Heart left ventricle (tissue), 16 donors: ENCODE measurements at regions not wholly inside any gene's neighbourhood (a gene's known extent, or its start where the extent isn't known, plus 50 kb on each side); places are given as distances from the start of the nearest gene placed in this dataset.

Experiments
- ATAC-seq, 4 donors: fragments of 200-7000 bp; cut with Tn5 transposase; one replicate each; pipeline ENCODE4 v1.9.1; 2020 to 2022; ENCODE audit warnings: moderate library complexity in 4 of 4, mild to moderate bottlenecking in 3 of 4, moderate number of reproducible peaks in 1 of 4
- DNase-seq, 5 donors: peaks; one replicate each; pipeline ENCODE4 v3.0.0-alpha.2; 2020
- H3K27ac ChIP-seq, 12 donors: fragments of 200-600 bp; sonication (generic) in 4 of 12; one replicate each; pipeline versions ENCODE4 v1.5.0 to v1.8.0; 2016 to 2022; ENCODE audit warnings: mild to moderate bottlenecking in 2 of 12
- H3K27me3 ChIP-seq, 9 donors: fragments of 200-600 bp; sonication (generic) in 2 of 9; one replicate each; pipeline versions ENCODE4 v1.5.1 to v1.8.0; 2016 to 2022; ENCODE audit warnings: mild to moderate bottlenecking in 3 of 9
- H3K36me3 ChIP-seq, 9 donors: fragments of 200-600 bp; sonication (generic) in 2 of 9; one replicate each; pipeline versions ENCODE4 v1.5.0 to v1.8.0; 2018 to 2022; ENCODE audit warnings: mild to moderate bottlenecking in 2 of 9
- H3K4me1 ChIP-seq, 12 donors: fragments of 200-600 bp; sonication (generic) in 4 of 12; one replicate each; pipeline versions ENCODE4 v1.5.0 to v1.8.0; 2016 to 2022; ENCODE audit warnings: mild to moderate bottlenecking in 3 of 12
- H3K4me3 ChIP-seq, 12 donors: fragments of 200-600 bp; sonication (generic) in 4 of 12; one replicate each; pipeline versions ENCODE4 v1.5.0 to v1.8.0; 2017 to 2022; ENCODE audit warnings: mild to moderate bottlenecking in 9 of 12, moderate library complexity in 4 of 12
- H3K9me3 ChIP-seq, 12 donors: fragments of 200-600 bp; sonication (generic) in 4 of 12; one replicate each; pipeline versions ENCODE4 v1.5.0 to v1.8.0; 2016 to 2022; ENCODE audit warnings: mild to moderate bottlenecking in 1 of 12
- POLR2A ChIP-seq, 2 donors: fragments of 450-650 bp; IDR thresholded peaks; one replicate each; pipeline ENCODE4 v1.6.1; 2017; ENCODE audit warnings: antibody characterized with exemption in 2 of 2, mild to moderate bottlenecking in 2 of 2, moderate library complexity in 2 of 2
- WGBS, 4 donors: extraction: QIAGEN DNeasy Blood & Tissue Kit in 2 of 4; methylation state at CpG; one replicate each; pipeline versions ENCODE4 v1.1.5 to v1.1.7; 2013 to 2018; 5-methylcytosine and 5-hydroxymethylcytosine counted together
- intact Hi-C, 10 donors: fragments of 100-400 bp; cut with DNase I; formaldehyde crosslinking; loops; one replicate each; pipeline versions ENCODE4 v1.11.1 to v1.14.2; 2022
- TF ChIP-seq, protein P1 (sequence below), 12 donors: fragments of 200-600 bp; sonication (generic) in 4 of 12; IDR thresholded peaks; one replicate each; pipeline versions ENCODE4 v1.5.0 to v1.8.0; 2018 to 2022; ENCODE audit warnings: antibody characterized with exemption in 12 of 12, mild to moderate bottlenecking in 5 of 12
- donor health status: ischemic (EF 13 %, LVEDD 7.1; RV severe dilation, severe dysfunction).
- donor health status: healthy with polysubstance abuse.
- donor health status: DM: no; HTN: yes; CAD: no.
- donor health status: DM: no; HTN: no; CAD: no.
- donor health status: ischemic (EF 25% LVEDD 6.9; RV normal size, moderate dysfunction).
- donor health status: ischemic (EF 25% LVEDD 5.7; RV mildly dilated, moderate dysfunction).
- donor health status: healthy.
- donor health status: DM: yes; HTN: yes; CAD: no.
- donor health status: ischemic (EF 35%, LVEDD 5.7; RV mildly dilated, moderate dysfunction).
- donor health status: nonischemic (EF 11% LVEDD 7.7; RV severe dilation, severe dysfunction).
- donor health status: DM: yes; HTN: yes; CAD: no.
- donor health status: PGD.
- donor health status: ischemic (EF 29% LVEDD 5.4; RV normal size, mild dysfunction).
- donor health status: nonischemic (EF 23%, LVEDD 6.1; RV moderate dilation, normal function).

DNA sequence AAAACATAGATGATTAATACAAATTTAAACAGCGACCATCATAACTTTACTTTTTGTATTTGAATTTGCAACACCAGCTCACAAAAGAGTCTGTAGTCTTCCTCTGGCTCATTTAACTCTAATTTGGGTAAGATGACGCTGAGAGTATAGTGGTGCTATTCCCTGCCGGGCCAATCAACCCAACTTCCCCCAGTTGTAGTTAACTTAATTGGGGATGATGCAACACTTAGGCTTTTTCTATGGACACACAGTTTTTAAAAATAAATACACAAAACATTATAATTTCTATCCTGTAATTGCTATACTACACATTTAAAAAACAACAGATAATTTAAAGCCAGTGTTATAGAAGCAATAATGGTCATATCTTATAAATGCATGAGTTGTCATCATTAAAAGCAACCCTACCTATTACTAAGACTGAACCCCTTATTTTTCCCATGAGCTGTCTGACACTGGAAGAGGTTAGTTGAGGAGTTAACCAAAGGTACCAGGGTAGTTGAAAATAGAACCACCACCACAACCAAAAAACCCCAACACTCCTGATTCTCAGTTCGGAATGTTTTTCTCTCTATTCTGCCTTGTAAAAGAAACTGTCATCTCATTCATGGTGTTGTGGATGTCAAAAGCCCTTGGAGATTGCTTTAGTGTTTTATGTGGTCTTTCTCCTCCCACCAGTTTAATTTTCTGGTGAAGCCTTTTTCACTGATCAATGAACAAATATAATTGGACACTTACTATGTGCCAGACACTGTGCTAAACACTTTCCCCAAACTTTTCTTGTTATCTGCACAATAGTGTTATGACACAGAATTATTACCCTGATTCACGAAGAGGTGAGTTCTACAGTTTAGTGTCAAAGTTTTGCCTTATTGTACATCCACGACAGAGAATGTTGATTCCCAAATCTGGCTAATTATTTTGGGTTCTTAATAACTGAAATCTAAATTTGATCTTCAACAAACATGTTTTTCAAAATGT lies 61.5 kb upstream of the RAPGEF2 start:
- intact Hi-C loops: loop anchor here in 2 of 10 donors (5.0 to 10.0 kb wide), 2 partner anchors 61 to 133 kb away; partner anchors contain the start of gene RAPGEF2 (in 1 of the 2)
- ATAC-seq: no peak
- TF ChIP-seq POLR2A (IDR thresholded peaks at IDR 0.05): no peak
- TF ChIP-seq, protein P1, sequence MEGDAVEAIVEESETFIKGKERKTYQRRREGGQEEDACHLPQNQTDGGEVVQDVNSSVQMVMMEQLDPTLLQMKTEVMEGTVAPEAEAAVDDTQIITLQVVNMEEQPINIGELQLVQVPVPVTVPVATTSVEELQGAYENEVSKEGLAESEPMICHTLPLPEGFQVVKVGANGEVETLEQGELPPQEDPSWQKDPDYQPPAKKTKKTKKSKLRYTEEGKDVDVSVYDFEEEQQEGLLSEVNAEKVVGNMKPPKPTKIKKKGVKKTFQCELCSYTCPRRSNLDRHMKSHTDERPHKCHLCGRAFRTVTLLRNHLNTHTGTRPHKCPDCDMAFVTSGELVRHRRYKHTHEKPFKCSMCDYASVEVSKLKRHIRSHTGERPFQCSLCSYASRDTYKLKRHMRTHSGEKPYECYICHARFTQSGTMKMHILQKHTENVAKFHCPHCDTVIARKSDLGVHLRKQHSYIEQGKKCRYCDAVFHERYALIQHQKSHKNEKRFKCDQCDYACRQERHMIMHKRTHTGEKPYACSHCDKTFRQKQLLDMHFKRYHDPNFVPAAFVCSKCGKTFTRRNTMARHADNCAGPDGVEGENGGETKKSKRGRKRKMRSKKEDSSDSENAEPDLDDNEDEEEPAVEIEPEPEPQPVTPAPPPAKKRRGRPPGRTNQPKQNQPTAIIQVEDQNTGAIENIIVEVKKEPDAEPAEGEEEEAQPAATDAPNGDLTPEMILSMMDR (IDR thresholded peaks at IDR 0.05): no peak

DNA sequence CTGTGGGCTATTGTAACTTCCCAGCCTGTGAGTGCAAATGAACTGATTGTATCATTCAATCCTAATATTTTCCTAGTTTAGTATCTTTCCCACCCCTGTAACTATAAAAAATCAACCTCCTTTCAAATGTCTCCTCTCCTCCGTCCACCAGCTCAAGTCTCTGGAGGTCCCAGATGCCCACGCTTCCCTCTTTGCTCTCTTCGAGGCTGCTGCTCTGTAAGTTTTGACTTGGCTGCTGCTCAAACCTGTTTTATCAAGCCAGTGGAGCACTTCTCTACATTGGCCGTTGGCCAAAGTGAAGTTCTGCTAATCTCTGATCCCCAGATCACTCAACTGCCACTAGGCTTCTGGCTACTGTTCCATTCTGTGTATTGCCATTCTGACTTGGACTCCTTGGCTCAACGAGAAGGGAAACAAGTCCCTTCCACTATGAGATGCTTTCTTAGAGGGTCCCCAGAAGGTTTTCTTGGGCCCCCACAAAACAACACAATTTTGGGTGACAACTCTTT lies 60.7 kb upstream of the RAPGEF2 start:
- 15 to 26% (median 21%) methylated on average over 5 of the region's 5 CpGs for WGBS, 4 donors
- Histone ChIP-seq H3K27me3 (no peaks in the 10 kb centered on the region), H3K4me1 (peaks cover 0 to 6% (median 1%) of the 10 kb centered on the region in 12 donors), H3K9me3 (no peaks in the 10 kb centered on the region), H3K4me3 (no peak overlapping the region), H3K36me3 (no peaks in the 10 kb centered on the region), H3K27ac (no peak overlapping the region)
- intact Hi-C loops: loop anchor here in 2 of 10 donors (5.0 to 10.0 kb wide), 2 partner anchors 60 to 133 kb away; partner anchors contain the start of gene RAPGEF2 (in 1 of the 2)
- ATAC-seq (peak; percentile 60 to 81 (median 68)), DNase-seq (peak in 4 of 5 donors; percentile 36 to 66 (median 41))
- no peak for TF ChIP-seq POLR2A (IDR thresholded peaks at IDR 0.05)
- TF ChIP-seq, protein P1 (IDR thresholded peaks at IDR 0.05): no peak

More for the DNA sequence above, 61.5 kb upstream of the RAPGEF2 start:
- 76 to 80% (median 77%) methylated on average over 6 of the region's 6 CpGs for WGBS, 4 donors
- Histone ChIP-seq H3K4me1 (peaks cover 0 to 6% (median 1%) of the 10 kb centered on the region in 12 donors), H3K27me3 (no peaks in the 10 kb centered on the region), H3K27ac (no peak overlapping the region), H3K36me3 (no peaks in the 10 kb centered on the region), H3K4me3 (no peak overlapping the region), H3K9me3 (no peaks in the 10 kb centered on the region)
- DNase-seq: no peak

DNA sequence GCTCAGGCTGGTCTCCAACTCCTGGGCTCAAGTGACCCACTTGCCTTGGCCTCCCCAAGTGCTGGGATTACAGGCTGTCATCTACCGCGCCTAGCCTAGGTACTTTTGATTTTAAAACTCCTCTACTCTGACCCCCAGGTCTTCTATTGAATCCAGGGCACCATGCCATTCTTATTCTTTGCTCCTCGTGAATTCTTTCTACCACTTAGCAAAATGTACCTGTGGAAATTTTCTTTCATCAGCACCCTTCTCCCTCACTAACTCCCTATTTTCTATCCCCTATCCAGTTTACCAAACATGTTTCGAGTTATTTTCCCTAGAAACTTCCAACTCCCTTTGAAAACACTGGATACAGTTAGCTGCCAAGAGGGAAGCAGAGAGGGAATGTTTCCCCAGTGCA lies 60.0 kb upstream of the RAPGEF2 start:
- no peak overlapping the region for H3K4me3 ChIP-seq
- no peaks in the 10 kb centered on the region for H3K36me3 ChIP-seq
- H3K9me3 ChIP-seq: no peaks in the 10 kb centered on the region
- TF ChIP-seq, protein P1 (IDR thresholded peaks at IDR 0.05): no peak
- TF ChIP-seq POLR2A (IDR thresholded peaks at IDR 0.05): no peak
- 76 to 84% (median 80%) methylated on average over 4 of the region's 4 CpGs for WGBS, 4 donors
- intact Hi-C loops: loop anchor here in 2 of 10 donors (5.0 to 10.0 kb wide), 2 partner anchors 59 to 132 kb away; partner anchors contain the start of gene RAPGEF2 (in 1 of the 2)
- ATAC-seq (no peak), DNase-seq (no peak)
- H3K27ac ChIP-seq: no peak overlapping the region
- H3K27me3 ChIP-seq: no peaks in the 10 kb centered on the region
- H3K4me1 ChIP-seq: peaks cover 0 to 9% (median 4%) of the 10 kb centered on the region in 12 donors

DNA sequence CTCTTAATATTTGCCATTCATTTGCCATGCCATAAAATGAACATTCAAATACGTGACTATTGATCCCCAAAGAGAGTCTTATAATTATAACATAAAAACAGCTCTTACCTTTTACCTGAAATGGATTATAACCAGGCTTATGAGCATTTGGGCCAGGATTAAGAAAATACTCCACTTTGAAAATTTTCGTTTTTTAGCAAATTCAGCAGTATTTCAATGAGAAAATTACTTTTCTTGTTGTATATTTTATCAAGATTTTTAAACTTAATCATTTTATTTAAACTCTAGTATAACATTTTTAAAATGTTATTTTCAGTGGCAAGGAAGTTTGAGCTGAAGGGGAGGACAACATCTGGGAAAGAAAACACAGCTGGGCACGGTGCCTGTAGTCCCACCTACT lies 59.0 kb upstream of the RAPGEF2 start:
- 80 to 88% (median 86%) methylated on average over 3 of the region's 3 CpGs for WGBS, 4 donors
- no peaks in the 10 kb centered on the region for H3K36me3 ChIP-seq

More for the DNA sequence above, 59.0 kb upstream of the RAPGEF2 start:
- DNase-seq (no peak), ATAC-seq (no peak)
- Histone ChIP-seq H3K9me3 (no peaks in the 10 kb centered on the region), H3K27ac (no peak overlapping the region), H3K4me3 (no peak overlapping the region), H3K4me1 (peaks cover 0 to 15% (median 5%) of the 10 kb centered on the region in 12 donors), H3K27me3 (no peaks in the 10 kb centered on the region)
- intact Hi-C loops: loop anchor here in 2 of 10 donors (5.0 to 10.0 kb wide), 2 partner anchors 58 to 131 kb away; partner anchors contain the start of gene RAPGEF2 (in 1 of the 2)
- TF ChIP-seq POLR2A (IDR thresholded peaks at IDR 0.05): no peak
- TF ChIP-seq, protein P1 (IDR thresholded peaks at IDR 0.05): no peak
